Esophagus squamous epithelium (tissue), 5 donors: ENCODE measurements at regions not wholly inside any gene's neighbourhood (a gene's known extent, or its start where the extent isn't known, plus 50 kb on each side); places are given as distances from the start of the nearest gene placed in this dataset.

Source experiments
- DNase-seq: peaks from one replicate; lab custom pipeline; 2025; lab: John Stamatoyannopoulos, UW
- H3K27ac ChIP-seq, 4 donors: fragments of 200-600 bp; sonication (generic); one replicate each; pipeline ENCODE4 v1.5.1; 2016 to 2019; ENCODE audit warnings: mild to moderate bottlenecking in 1 of 4
- H3K27me3 ChIP-seq, 4 donors: fragments of 200-600 bp; sonication (generic); 1 replicate in 3 of 4; 2 replicates in 1 of 4; pipeline versions ENCODE4 v1.5.1 to v1.6.0; 2017 to 2021; ENCODE audit warnings: antibody characterized with exemption in 1 of 4
- H3K36me3 ChIP-seq, 3 donors: fragments of 200-600 bp; sonication (generic); one replicate each; pipeline ENCODE4 v1.5.1; 2016 to 2019
- H3K4me1 ChIP-seq, 3 donors: fragments of 200-600 bp; sonication (generic); one replicate each; pipeline ENCODE4 v1.5.1; 2017 to 2019
- H3K4me3 ChIP-seq, 4 donors: fragments of 200-600 bp; sonication (generic); 1 replicate in 3 of 4; 2 replicates in 1 of 4; pipeline ENCODE4 v1.5.1; 2016 to 2019; ENCODE audit warnings: mild to moderate bottlenecking in 2 of 4, moderate library complexity in 1 of 4
- H3K9me3 ChIP-seq, 3 donors: fragments of 200-600 bp; sonication (generic); one replicate each; pipeline ENCODE4 v1.5.1; 2016 to 2019
- POLR2A ChIP-seq, 4 donors: fragments of 450-650 bp; IDR thresholded peaks; one replicate each; pipeline ENCODE4 v1.6.1; 2017; ENCODE audit warnings: antibody characterized with exemption in 4 of 4, mild to moderate bottlenecking in 4 of 4, moderate library complexity in 3 of 4
- WGBS, 2 donors: methylation state at CpG; one replicate each; pipeline ENCODE4 v1.1.5; 2018; 5-methylcytosine and 5-hydroxymethylcytosine counted together
- intact Hi-C: fragments of 100-400 bp; cut with DNase I; formaldehyde crosslinking; loops from one replicate; pipeline ENCODE4 v1.15.0; 2022
- TF ChIP-seq, protein P1 (sequence below), 6 experiments: fragments of 450-650 bp in 4 of 6; fragments of 200-600 bp in 2 of 6; sonication (generic) in 2 of 6; IDR thresholded peaks; one replicate each; pipeline ENCODE4 v1.5.1; 2016 to 2019; ENCODE audit warnings: antibody characterized with exemption in 6 of 6, mild to moderate bottlenecking in 4 of 6, moderate library complexity in 4 of 6
- donor health status: DM: yes; HTN: yes; CAD: no.

DNA sequence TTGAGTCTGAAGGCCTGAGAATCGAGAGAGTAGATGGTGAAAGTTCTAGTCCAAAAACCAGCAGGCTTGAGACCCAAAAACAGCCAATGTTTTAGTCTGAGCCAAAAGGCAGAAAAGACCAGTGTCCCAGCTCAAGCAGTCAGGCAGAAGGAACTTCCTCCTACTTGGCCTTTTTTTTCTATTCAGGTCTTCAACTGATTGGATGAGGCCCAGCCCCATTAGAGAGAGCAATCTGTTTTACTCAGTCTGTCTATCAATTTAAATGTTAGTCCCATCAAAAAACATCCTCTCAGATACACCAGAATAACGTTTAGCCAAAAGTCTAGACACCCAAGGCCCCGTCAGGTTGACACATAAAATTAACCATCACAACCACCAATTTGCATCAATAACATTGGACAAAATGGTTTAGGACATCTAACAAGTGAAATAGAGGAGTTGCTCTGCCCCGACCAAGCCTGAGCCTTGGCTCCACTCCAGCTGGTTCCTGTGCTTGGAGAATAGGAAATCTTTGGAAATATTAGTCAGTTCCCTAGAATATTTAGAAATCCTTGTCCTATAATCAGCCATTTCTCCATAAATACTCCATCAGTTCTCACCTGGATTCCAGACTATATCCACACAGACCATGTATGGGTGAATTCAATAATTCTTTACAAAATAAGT, 51.4 kb upstream of the LIPC start:
- intact Hi-C loops: no loop called here

DNA sequence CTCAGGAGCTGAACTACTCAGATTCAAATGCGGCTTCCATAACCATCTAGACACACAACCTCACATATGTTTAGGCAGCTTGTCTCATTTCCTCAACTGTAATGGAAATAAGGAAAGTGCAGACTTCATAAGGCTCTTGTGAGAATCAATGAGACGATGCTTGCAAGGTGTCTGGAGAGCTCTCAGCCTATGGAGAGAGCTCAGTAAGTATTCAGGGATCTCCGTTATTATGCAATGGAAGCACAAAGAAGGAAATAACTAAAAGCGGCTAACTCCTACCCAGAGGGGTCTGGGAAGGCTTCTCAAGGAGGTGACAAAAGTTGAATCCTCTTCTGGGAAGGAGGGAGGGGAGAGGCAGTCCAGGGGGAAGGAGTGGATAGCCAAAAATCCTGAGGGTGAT, 50.1 kb upstream of the LIPC start:
- TF ChIP-seq, protein P1, sequence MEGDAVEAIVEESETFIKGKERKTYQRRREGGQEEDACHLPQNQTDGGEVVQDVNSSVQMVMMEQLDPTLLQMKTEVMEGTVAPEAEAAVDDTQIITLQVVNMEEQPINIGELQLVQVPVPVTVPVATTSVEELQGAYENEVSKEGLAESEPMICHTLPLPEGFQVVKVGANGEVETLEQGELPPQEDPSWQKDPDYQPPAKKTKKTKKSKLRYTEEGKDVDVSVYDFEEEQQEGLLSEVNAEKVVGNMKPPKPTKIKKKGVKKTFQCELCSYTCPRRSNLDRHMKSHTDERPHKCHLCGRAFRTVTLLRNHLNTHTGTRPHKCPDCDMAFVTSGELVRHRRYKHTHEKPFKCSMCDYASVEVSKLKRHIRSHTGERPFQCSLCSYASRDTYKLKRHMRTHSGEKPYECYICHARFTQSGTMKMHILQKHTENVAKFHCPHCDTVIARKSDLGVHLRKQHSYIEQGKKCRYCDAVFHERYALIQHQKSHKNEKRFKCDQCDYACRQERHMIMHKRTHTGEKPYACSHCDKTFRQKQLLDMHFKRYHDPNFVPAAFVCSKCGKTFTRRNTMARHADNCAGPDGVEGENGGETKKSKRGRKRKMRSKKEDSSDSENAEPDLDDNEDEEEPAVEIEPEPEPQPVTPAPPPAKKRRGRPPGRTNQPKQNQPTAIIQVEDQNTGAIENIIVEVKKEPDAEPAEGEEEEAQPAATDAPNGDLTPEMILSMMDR (IDR thresholded peaks at IDR 0.05): no peak
- no peak for TF ChIP-seq POLR2A (IDR thresholded peaks at IDR 0.05)
- Histone ChIP-seq H3K27ac (no peak overlapping the region), H3K4me1 (no peaks in the 10 kb centered on the region), H3K4me3 (no peak overlapping the region), H3K9me3 (peaks cover 0 to 6% (median 5%) of the 10 kb centered on the region in 3 donors), H3K27me3 (no peaks in the 10 kb centered on the region), H3K36me3 (no peaks in the 10 kb centered on the region)
- 77 to 93% methylated on average over 4 of the region's 4 CpGs for WGBS, 2 donors
- intact Hi-C loops: no loop called here
- DNase-seq: no peak

More for the DNA sequence above, 51.4 kb upstream of the LIPC start:
- Histone ChIP-seq H3K36me3 (no peaks in the 10 kb centered on the region), H3K27me3 (no peaks in the 10 kb centered on the region), H3K4me1 (no peaks in the 10 kb centered on the region), H3K9me3 (peaks cover 0 to 6% (median 5%) of the 10 kb centered on the region in 3 donors), H3K4me3 (no peak overlapping the region), H3K27ac (no peak overlapping the region)
- 69 to 75% methylated on average over 4 of the region's 4 CpGs for WGBS, 2 donors
- no peak for DNase-seq
- TF ChIP-seq, protein P1 (IDR thresholded peaks at IDR 0.05): no peak
